ENCODE measurements at regions not wholly inside any gene's neighbourhood (a gene's known extent, or its start where the extent isn't known, plus 50 kb on each side); places are given as distances from the start of the nearest gene placed in this dataset.

- no peak for ATAC-seq (ENCODE audit: insufficient read depth, low read depth)
- H3K79me2 ChIP-seq (ENCODE audit: insufficient read depth, low read length) = no peaks in the 10 kb centered on the region
- TF ChIP-seq CTCF (IDR thresholded peaks at IDR 0.05; ENCODE audit: borderline replicate concordance, extremely low read depth, low read length, poor library complexity, severe bottlenecking) (no peak), EZH2 (IDR thresholded peaks at IDR 0.05; ENCODE audit: borderline replicate concordance, low read depth, low read length, severe bottlenecking) (no peak)
Measured at GRCh38 chr11:95522874-95523273, 266.7 kb downstream of the FAM76B start.

GRCh38 chr11:95521862-95522261 lies 267.7 kb downstream of the FAM76B start:
- Histone ChIP-seq H3K27me3 (ENCODE audit: insufficient read depth, low read length, poor library complexity) (no peaks in the 10 kb centered on the region), H4K20me1 (ENCODE audit: insufficient read depth, low read length) (no peaks in the 10 kb centered on the region), H3K27ac (ENCODE audit: low read length) (no peak overlapping the region), H3K9ac (ENCODE audit: low read depth, low read length) (no peak overlapping the region), H3K9me3 (ENCODE audit: insufficient read depth, low read length, severe bottlenecking) (no peaks in the 10 kb centered on the region), H3K36me3 (ENCODE audit: insufficient read depth, low read length) (no peaks in the 10 kb centered on the region), H3K4me3 (ENCODE audit: low read depth in 1 of 2, low read length in 2 of 2) (no peak overlapping the region), H3K4me2 (ENCODE audit: insufficient read depth, low read length) (no peak overlapping the region), H3K79me2 (ENCODE audit: insufficient read depth, low read length) (no peaks in the 10 kb centered on the region), H3K4me1 (ENCODE audit: insufficient read depth, low read length) (no peaks in the 10 kb centered on the region), H2AFZ (ENCODE audit: low read depth, low read length) (no peak overlapping the region)
- TF ChIP-seq CTCF (IDR thresholded peaks at IDR 0.05; ENCODE audit: borderline replicate concordance, extremely low read depth, low read length, poor library complexity, severe bottlenecking) (no peak), EZH2 (IDR thresholded peaks at IDR 0.05; ENCODE audit: borderline replicate concordance, low read depth, low read length, severe bottlenecking) (no peak)
- DNase-seq (no peak), ATAC-seq (ENCODE audit: insufficient read depth, low read depth) (no peak)

More at GRCh38 chr11:95522874-95523273, 266.7 kb downstream of the FAM76B start:
- DNase-seq = no peak
- H3K9ac ChIP-seq (ENCODE audit: low read depth, low read length) = no peak overlapping the region
- H3K36me3 ChIP-seq (ENCODE audit: insufficient read depth, low read length) = no peaks in the 10 kb centered on the region
- H3K9me3 ChIP-seq (ENCODE audit: insufficient read depth, low read length, severe bottlenecking) = no peaks in the 10 kb centered on the region
- H3K4me2 ChIP-seq (ENCODE audit: insufficient read depth, low read length) = no peak overlapping the region
- H3K27ac ChIP-seq (ENCODE audit: low read length) = no peak overlapping the region
- H2AFZ ChIP-seq (ENCODE audit: low read depth, low read length) = no peak overlapping the region
- H4K20me1 ChIP-seq (ENCODE audit: insufficient read depth, low read length) = no peaks in the 10 kb centered on the region
- no peaks in the 10 kb centered on the region for H3K27me3 ChIP-seq (ENCODE audit: insufficient read depth, low read length, poor library complexity)
- H3K4me1 ChIP-seq (ENCODE audit: insufficient read depth, low read length) = no peaks in the 10 kb centered on the region
- no peak overlapping the region for H3K4me3 ChIP-seq (ENCODE audit: low read depth in 1 of 2, low read length in 2 of 2)

- ATAC-seq (ENCODE audit: insufficient read depth, low read depth) (no peak), DNase-seq (no peak)
- no peaks in the 10 kb centered on the region for H3K4me1 ChIP-seq (ENCODE audit: insufficient read depth, low read length)
- no peak overlapping the region for H3K27ac ChIP-seq (ENCODE audit: low read length)
- H3K27me3 ChIP-seq (ENCODE audit: insufficient read depth, low read length, poor library complexity) = no peaks in the 10 kb centered on the region
- no peak for TF ChIP-seq CTCF (IDR thresholded peaks at IDR 0.05; ENCODE audit: borderline replicate concordance, extremely low read depth, low read length, poor library complexity, severe bottlenecking)
- TF ChIP-seq EZH2 (IDR thresholded peaks at IDR 0.05; ENCODE audit: borderline replicate concordance, low read depth, low read length, severe bottlenecking) = no peak
- H3K9me3 ChIP-seq (ENCODE audit: insufficient read depth, low read length, severe bottlenecking) = no peaks in the 10 kb centered on the region
- no peaks in the 10 kb centered on the region for H3K79me2 ChIP-seq (ENCODE audit: insufficient read depth, low read length)
- no peak overlapping the region for H3K9ac ChIP-seq (ENCODE audit: low read depth, low read length)
- H3K36me3 ChIP-seq (ENCODE audit: insufficient read depth, low read length) = no peaks in the 10 kb centered on the region
- no peak overlapping the region for H3K4me2 ChIP-seq (ENCODE audit: insufficient read depth, low read length)
- H4K20me1 ChIP-seq (ENCODE audit: insufficient read depth, low read length) = no peaks in the 10 kb centered on the region
- H3K4me3 ChIP-seq (ENCODE audit: low read depth in 1 of 2, low read length in 2 of 2) = no peak overlapping the region
- H2AFZ ChIP-seq (ENCODE audit: low read depth, low read length) = no peak overlapping the region
Measured at GRCh38 chr11:95521133-95521542, 268.4 kb downstream of the FAM76B start.

Data from DND-41 (cell line).